ENCODE measurements at regions not wholly inside any gene's neighbourhood (a gene's known extent, or its start where the extent isn't known, plus 50 kb on each side); places are given as distances from the start of the nearest gene placed in this dataset.

GRCh38 chr1:21362096-21362495, 71.8 kb upstream of the ECE1 start:
- 91% methylated on average over 3 of the region's 3 CpGs; no CpG with 5 or more reads in 1 of the 2 experiments for WGBS, 2 experiments (ENCODE audit: extremely low coverage in 1 of 2, insufficient coverage in 1 of 2, insufficient read length in 1 of 2, insufficient replicate concordance in 2 of 2, low coverage in 1 of 2, low lambda C conversion rate in 2 of 2, missing lambda C conversion rate in 1 of 2)

More at GRCh38 chr1:21362096-21362495, 71.8 kb upstream of the ECE1 start:
- H2AFZ ChIP-seq (ENCODE audit: low read length), result no peak overlapping the region
- no peak overlapping the region for H2BK5ac ChIP-seq (ENCODE audit: low read depth, low read length)
- H3K56ac ChIP-seq (replicated peaks; ENCODE audit: insufficient read length, low read depth, low read length), result no peak overlapping the region
- no peak overlapping the region for H2BK12ac ChIP-seq (ENCODE audit: low read depth, low read length)
- H3K4ac ChIP-seq (replicated peaks; ENCODE audit: insufficient read length, low read depth, low read length), result no peak overlapping the region
- no peak overlapping the region for H4K91ac ChIP-seq (replicated peaks; ENCODE audit: insufficient read length, low read length)
- H3K23ac ChIP-seq (ENCODE audit: insufficient read length), result no peak overlapping the region
- H2BK20ac ChIP-seq (ENCODE audit: low read length), result no peak overlapping the region
- no peak overlapping the region for H3K4me3 ChIP-seq (ENCODE audit: extremely low read depth in 1 of 4, insufficient read depth in 2 of 4, low read depth in 3 of 4, low read length in 4 of 4)
- H3K36me3 ChIP-seq (ENCODE audit: control insufficient read depth in 2 of 4, insufficient read depth in 4 of 4, low read length in 3 of 4), result no peaks in the 10 kb centered on the region
- CTCF ChIA-PET (ENCODE audit: partially characterized antibody), result interaction anchor here (1.0 to 2.1 kb wide), 2 partner anchors 92 to 111 kb away, joined by 3 to 11 read pairs; no protein-coding TSS in a partner anchor
- H4K5ac ChIP-seq (ENCODE audit: insufficient read length, low read depth, low read length), result no peak overlapping the region
- no peaks in the 10 kb centered on the region for H3K27me3 ChIP-seq (replicated peaks in 1 of 4; ENCODE audit: control insufficient read depth in 3 of 4, extremely low read depth in 1 of 4, insufficient read depth in 3 of 4, low read length in 3 of 4)
- no peaks in the 10 kb centered on the region for H4K20me1 ChIP-seq (replicated peaks in 1 of 2; ENCODE audit: control insufficient read depth in 1 of 2, insufficient read depth in 2 of 2, low read length in 2 of 2)
- FAIRE-seq (no peak), DNase-seq (ENCODE audit: low read depth in 1 of 2, low spot score in 2 of 2) (no peak)
- no peak overlapping the region for H3K14ac ChIP-seq (ENCODE audit: insufficient read length)
- POLR2A ChIA-PET (ENCODE audit: partially characterized antibody), result no interaction called here
- no peaks in the 10 kb centered on the region for H3K4me1 ChIP-seq (replicated peaks in 1 of 4; ENCODE audit: control insufficient read depth in 3 of 4, insufficient read depth in 4 of 4, low read length in 3 of 4)
- H3K23me2 ChIP-seq (ENCODE audit: low read depth, low read length), result no peaks in the 10 kb centered on the region
- no peak overlapping the region for H3K9ac ChIP-seq (replicated peaks in 1 of 4; ENCODE audit: extremely low read depth in 1 of 4, low read depth in 3 of 4, low read length in 3 of 4)
- no peak overlapping the region for H2BK15ac ChIP-seq (ENCODE audit: low read length)
- no peak overlapping the region for H4K8ac ChIP-seq (ENCODE audit: extremely low read depth, insufficient read depth, low read length)
- no peaks in the 10 kb centered on the region for H3K9me3 ChIP-seq (ENCODE audit: insufficient read depth in 2 of 2, low read depth in 1 of 2, low read length in 1 of 2)
- no peaks in the 10 kb centered on the region for H3K79me2 ChIP-seq (ENCODE audit: control insufficient read depth in 1 of 2, insufficient read depth in 2 of 2, low read length in 2 of 2)
- no peak overlapping the region for H2AK5ac ChIP-seq (ENCODE audit: low read depth, low read length)
- H3K18ac ChIP-seq (ENCODE audit: extremely low read depth, low read length), result no peak overlapping the region
- H3K4me2 ChIP-seq (ENCODE audit: insufficient read depth in 1 of 2, low read depth in 2 of 2, low read length in 2 of 2), result no peak overlapping the region
- H2BK120ac ChIP-seq (replicated peaks; ENCODE audit: low read depth, low read length), result no peak overlapping the region
- H3K27ac ChIP-seq (ENCODE audit: low read depth, low read length), result no peak overlapping the region
- H3K79me1 ChIP-seq (ENCODE audit: low read depth, low read length), result no peaks in the 10 kb centered on the region
- TF ChIP-seq CHD2 (IDR thresholded peaks at IDR 0.05; ENCODE audit: low read length) (no peak), PHF8 (conservative IDR thresholded peaks at IDR 0.05; ENCODE audit: low read depth, low read length) (no peak), MAFK (IDR thresholded peaks at IDR 0.05; ENCODE audit: low read depth, low read length) (no peak), BRCA1 (IDR thresholded peaks at IDR 0.05; ENCODE audit: low read depth, low read length) (no peak), MAX (IDR thresholded peaks at IDR 0.05) (no peak), RXRA (IDR thresholded peaks at IDR 0.05; ENCODE audit: insufficient read depth, low read depth, low read length) (no peak), EZH2 (IDR thresholded peaks at IDR 0.05; ENCODE audit: low read depth, low read length, severe bottlenecking) (no peak), TBP (IDR thresholded peaks at IDR 0.05; ENCODE audit: low read depth, low read length) (no peak), SAP30 (IDR thresholded peaks at IDR 0.05; ENCODE audit: insufficient read depth, insufficient replicate concordance, low read length) (no peak), BACH1 (IDR thresholded peaks at IDR 0.05; ENCODE audit: low read length) (no peak), SP1 (IDR thresholded peaks at IDR 0.05; ENCODE audit: low read depth, low read length) (no peak), CHD1 (IDR thresholded peaks at IDR 0.05; ENCODE audit: low read depth, low read length) (no peak), POLR2AphosphoS5 (IDR thresholded peaks at IDR 0.05; ENCODE audit: low read depth, low read length) (no peak), TEAD4 (IDR thresholded peaks at IDR 0.05; ENCODE audit: low read depth, low read length) (no peak)

Data from H1 (cell line).